DND-41 (cell line): ENCODE measurements at regions not wholly inside any gene's neighbourhood (a gene's known extent, or its start where the extent isn't known, plus 50 kb on each side); places are given as distances from the start of the nearest gene placed in this dataset.

ENCODE experiments used
- ATAC-seq: fragments of 200-7000 bp; cut with Tn5 transposase; 3 replicates; pipeline ENCODE4 v1.9.1; 2021; ENCODE audit warnings: low read depth; ENCODE audit not compliant: insufficient read depth
- DNase-seq: peaks from one replicate; pipeline ENCODE4 v3.0.0-alpha.2; 2020
- H2AFZ ChIP-seq: 2 replicates; pipeline ENCODE4 v1.6.0; 2012; ENCODE audit warnings: low read depth, low read length
- H3K27ac ChIP-seq: 2 replicates; pipeline ENCODE4 v1.5.1; 2012; ENCODE audit warnings: low read length, inconsistent platforms
- H3K27me3 ChIP-seq: fragments of 200-600 bp; sonication (generic); 2 replicates; pipeline ENCODE4 v1.6.0; 2012; ENCODE audit warnings: low read length, mild to moderate bottlenecking, inconsistent platforms; ENCODE audit not compliant: insufficient read depth, poor library complexity
- H3K36me3 ChIP-seq: 2 replicates; pipeline ENCODE4 v1.5.1; 2012; ENCODE audit warnings: low read length, inconsistent platforms; ENCODE audit not compliant: insufficient read depth
- H3K4me1 ChIP-seq: 2 replicates; pipeline ENCODE4 v1.5.1; 2012; ENCODE audit warnings: mild to moderate bottlenecking, low read length; ENCODE audit not compliant: insufficient read depth
- H3K4me2 ChIP-seq: 2 replicates; pipeline ENCODE4 v1.6.0; 2012; ENCODE audit warnings: mild to moderate bottlenecking, moderate library complexity, low read length, inconsistent platforms; ENCODE audit not compliant: insufficient read depth
- H3K4me3 ChIP-seq, 2 experiments: fragments of 200-600 bp in 1 of 2; shearing (Covaris generic) in 1 of 2; 2 replicates each; pipeline ENCODE4 v1.5.1; 2012 to 2016; ENCODE audit warnings: inconsistent platforms in 2 of 2, low read length in 2 of 2, mild to moderate bottlenecking in 2 of 2, low read depth in 1 of 2, moderate library complexity in 1 of 2
- H3K79me2 ChIP-seq: 2 replicates; pipeline ENCODE4 v1.6.0; 2012; ENCODE audit warnings: low read length, inconsistent platforms; ENCODE audit not compliant: insufficient read depth
- H3K9ac ChIP-seq: 2 replicates; pipeline ENCODE4 v1.6.0; 2012; ENCODE audit warnings: low read depth, mild to moderate bottlenecking, inconsistent platforms, low read length, moderate library complexity
- H3K9me3 ChIP-seq: 2 replicates; pipeline ENCODE4 v1.5.1; 2012; ENCODE audit warnings: low read length, moderate library complexity, mild to moderate bottlenecking, inconsistent platforms; ENCODE audit not compliant: insufficient read depth, severe bottlenecking
- H4K20me1 ChIP-seq: 2 replicates; pipeline ENCODE4 v1.6.0; 2012; ENCODE audit warnings: low read length; ENCODE audit not compliant: insufficient read depth
- EZH2 ChIP-seq: IDR thresholded peaks from 3 replicates; pipeline ENCODE4 v1.6.1; 2012; ENCODE audit warnings: borderline replicate concordance, low read depth, mild to moderate bottlenecking, moderate library complexity, low read length, inconsistent platforms; ENCODE audit not compliant: severe bottlenecking
- TF ChIP-seq, protein P1 (sequence below): IDR thresholded peaks from 2 replicates; pipeline ENCODE4 v1.5.1; 2012; ENCODE audit warnings: borderline replicate concordance, low read length, moderate library complexity, mild to moderate bottlenecking; ENCODE audit not compliant: poor library complexity, severe bottlenecking; ENCODE audit errors: extremely low read depth

DNA sequence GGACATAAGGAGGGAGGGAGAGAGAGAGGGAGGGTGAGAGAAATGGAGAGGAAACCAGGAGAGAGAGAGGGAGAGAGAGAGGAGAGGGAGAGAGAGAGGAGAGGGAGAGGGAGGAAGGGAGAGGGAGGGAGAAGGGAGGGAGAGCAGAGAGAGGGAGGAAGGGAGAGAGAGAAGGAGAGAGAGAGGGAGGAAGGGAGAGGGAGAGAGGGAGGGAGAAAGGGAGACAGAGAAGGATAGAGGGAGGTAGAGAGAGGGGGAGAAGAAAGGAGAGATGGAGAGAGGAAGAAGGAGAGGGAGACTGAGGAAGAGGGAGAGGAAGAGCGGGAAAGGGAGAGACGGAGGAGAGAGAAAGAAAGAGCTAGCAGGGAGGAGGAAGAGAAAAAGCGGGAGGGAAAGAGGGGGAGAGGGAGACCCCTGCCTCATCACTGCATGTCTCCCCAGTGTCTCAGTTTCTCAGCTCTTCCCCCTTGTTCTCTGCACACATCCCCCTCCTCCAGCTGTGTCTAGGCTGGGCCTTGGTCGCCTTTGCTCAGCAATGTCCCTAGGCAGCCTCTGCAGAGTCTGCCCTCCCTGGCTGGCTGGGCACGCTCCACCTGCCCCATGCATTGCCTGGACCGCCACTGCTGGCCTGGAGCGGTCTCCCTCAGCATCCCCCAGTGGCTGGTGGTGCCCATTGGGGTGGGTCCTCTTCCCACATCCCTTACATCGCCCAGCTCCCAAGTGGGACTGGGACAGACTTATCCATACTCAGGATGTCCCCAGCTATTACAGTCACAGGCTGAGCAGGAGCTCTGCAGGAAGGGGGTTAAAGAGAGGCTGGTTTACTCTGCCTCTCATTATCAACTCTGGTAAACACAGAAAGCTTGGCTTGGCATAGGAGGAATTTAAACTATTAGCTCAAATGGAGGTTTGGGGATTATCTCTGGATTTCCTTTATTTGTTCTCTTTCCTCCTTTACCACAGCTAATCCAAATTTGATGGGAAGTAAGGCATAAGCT lies 85.7 kb upstream of the APCDD1 start:
- no peaks in the 10 kb centered on the region for H3K79me2 ChIP-seq
- no peak overlapping the region for H3K4me3 ChIP-seq
- no peak overlapping the region for H3K4me2 ChIP-seq
- TF ChIP-seq EZH2: no peak
- TF ChIP-seq, protein P1, sequence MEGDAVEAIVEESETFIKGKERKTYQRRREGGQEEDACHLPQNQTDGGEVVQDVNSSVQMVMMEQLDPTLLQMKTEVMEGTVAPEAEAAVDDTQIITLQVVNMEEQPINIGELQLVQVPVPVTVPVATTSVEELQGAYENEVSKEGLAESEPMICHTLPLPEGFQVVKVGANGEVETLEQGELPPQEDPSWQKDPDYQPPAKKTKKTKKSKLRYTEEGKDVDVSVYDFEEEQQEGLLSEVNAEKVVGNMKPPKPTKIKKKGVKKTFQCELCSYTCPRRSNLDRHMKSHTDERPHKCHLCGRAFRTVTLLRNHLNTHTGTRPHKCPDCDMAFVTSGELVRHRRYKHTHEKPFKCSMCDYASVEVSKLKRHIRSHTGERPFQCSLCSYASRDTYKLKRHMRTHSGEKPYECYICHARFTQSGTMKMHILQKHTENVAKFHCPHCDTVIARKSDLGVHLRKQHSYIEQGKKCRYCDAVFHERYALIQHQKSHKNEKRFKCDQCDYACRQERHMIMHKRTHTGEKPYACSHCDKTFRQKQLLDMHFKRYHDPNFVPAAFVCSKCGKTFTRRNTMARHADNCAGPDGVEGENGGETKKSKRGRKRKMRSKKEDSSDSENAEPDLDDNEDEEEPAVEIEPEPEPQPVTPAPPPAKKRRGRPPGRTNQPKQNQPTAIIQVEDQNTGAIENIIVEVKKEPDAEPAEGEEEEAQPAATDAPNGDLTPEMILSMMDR: no peak
- ATAC-seq (no peak), DNase-seq (no peak)
- no peak overlapping the region for H3K9ac ChIP-seq
- H2AFZ ChIP-seq: no peak overlapping the region
- H3K27ac ChIP-seq: no peak overlapping the region
- no peaks in the 10 kb centered on the region for H3K36me3 ChIP-seq
- H3K4me1 ChIP-seq: no peaks in the 10 kb centered on the region
- no peaks in the 10 kb centered on the region for H4K20me1 ChIP-seq
- H3K27me3 ChIP-seq: peaks cover 3% of the 10 kb centered on the region
- peaks cover 6% of the 10 kb centered on the region for H3K9me3 ChIP-seq

DNA sequence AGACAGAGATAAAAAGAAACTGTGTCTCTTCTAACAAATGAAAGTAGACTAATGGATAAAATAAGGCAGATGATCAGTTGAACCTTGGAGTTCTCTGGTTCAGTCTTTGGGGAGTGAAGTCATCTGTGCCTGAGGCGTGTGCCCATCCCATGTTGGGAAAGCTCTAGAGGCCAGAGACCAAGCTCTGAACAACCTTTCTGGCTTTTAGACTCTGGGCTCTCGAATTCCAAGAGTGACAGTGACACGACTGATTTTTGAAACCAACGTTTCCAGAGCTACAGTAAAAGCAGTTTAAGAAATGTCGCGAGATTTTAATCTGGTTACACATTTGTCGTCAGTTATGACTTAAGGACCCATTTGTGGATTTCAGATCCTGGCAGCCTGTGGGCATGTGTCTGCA lies 83.7 kb upstream of the APCDD1 start:
- no peaks in the 10 kb centered on the region for H4K20me1 ChIP-seq
- H3K27me3 ChIP-seq: peaks cover 3% of the 10 kb centered on the region
- H3K4me2 ChIP-seq: no peak overlapping the region
- no peak overlapping the region for H2AFZ ChIP-seq
- no peaks in the 10 kb centered on the region for H3K4me1 ChIP-seq
- H3K9ac ChIP-seq: no peak overlapping the region
- H3K9me3 ChIP-seq: no peaks in the 10 kb centered on the region
- H3K27ac ChIP-seq: no peak overlapping the region
- H3K79me2 ChIP-seq: no peaks in the 10 kb centered on the region
- no peaks in the 10 kb centered on the region for H3K36me3 ChIP-seq
- H3K4me3 ChIP-seq: no peak overlapping the region
- DNase-seq (no peak), ATAC-seq (no peak)
- TF ChIP-seq EZH2: no peak
- TF ChIP-seq, protein P1: no peak

- TF ChIP-seq, protein P1: no peak
- no peak for TF ChIP-seq EZH2
- DNase-seq: no peak
- Histone ChIP-seq H3K27me3 (peaks cover 3% of the 10 kb centered on the region), H3K4me2 (no peak overlapping the region), H2AFZ (no peak overlapping the region), H3K79me2 (no peaks in the 10 kb centered on the region), H3K27ac (no peak overlapping the region), H4K20me1 (no peaks in the 10 kb centered on the region), H3K9ac (no peak overlapping the region), H3K4me3 (no peak overlapping the region), H3K9me3 (no peaks in the 10 kb centered on the region), H3K4me1 (no peaks in the 10 kb centered on the region), H3K36me3 (no peaks in the 10 kb centered on the region)
- no peak for ATAC-seq
Observed at GRCh38 chr18:10371165-10371564, 83.3 kb upstream of the APCDD1 start.
